IPS-20b (cell line): ENCODE measurements at regions not wholly inside any gene's neighbourhood (a gene's known extent, or its start where the extent isn't known, plus 50 kb on each side); places are given as distances from the start of the nearest gene placed in this dataset.
"Not testable (repeated sequence)": the region's sequence is repeated elsewhere in the genome, so short reads cannot be mapped to it uniquely, and the experiment has no call there.

Experiments used
- H3K27ac ChIP-seq: one replicate; pipeline ENCODE4 v1.5.1; 2013; ENCODE audit warnings: low read length
- H3K27me3 ChIP-seq: 2 replicates; pipeline ENCODE4 v1.6.1; 2013; ENCODE audit warnings: mild to moderate bottlenecking, low read length, inconsistent platforms; ENCODE audit not compliant: insufficient read depth
- H3K36me3 ChIP-seq: 2 replicates; pipeline ENCODE4 v1.6.1; 2013; ENCODE audit warnings: low read depth, mild to moderate bottlenecking, inconsistent platforms, low read length, moderate library complexity; ENCODE audit not compliant: insufficient read depth
- H3K4me1 ChIP-seq: 2 replicates; pipeline ENCODE4 v1.6.1; 2013; ENCODE audit warnings: mild to moderate bottlenecking, control low read depth, inconsistent platforms, low read length, moderate library complexity; ENCODE audit not compliant: insufficient read depth
- H3K4me3 ChIP-seq: 2 replicates; pipeline ENCODE4 v1.5.1; 2013; ENCODE audit warnings: mild to moderate bottlenecking, low read length, inconsistent platforms
- H3K9ac ChIP-seq: 2 replicates; pipeline ENCODE4 v1.6.1; 2013; ENCODE audit warnings: low read depth, mild to moderate bottlenecking, inconsistent platforms, low read length, moderate library complexity
- H3K9me3 ChIP-seq: 2 replicates; pipeline ENCODE4 v1.6.1; 2013; ENCODE audit warnings: mild to moderate bottlenecking, low read depth, low read length, inconsistent platforms; ENCODE audit not compliant: insufficient read depth

DNA sequence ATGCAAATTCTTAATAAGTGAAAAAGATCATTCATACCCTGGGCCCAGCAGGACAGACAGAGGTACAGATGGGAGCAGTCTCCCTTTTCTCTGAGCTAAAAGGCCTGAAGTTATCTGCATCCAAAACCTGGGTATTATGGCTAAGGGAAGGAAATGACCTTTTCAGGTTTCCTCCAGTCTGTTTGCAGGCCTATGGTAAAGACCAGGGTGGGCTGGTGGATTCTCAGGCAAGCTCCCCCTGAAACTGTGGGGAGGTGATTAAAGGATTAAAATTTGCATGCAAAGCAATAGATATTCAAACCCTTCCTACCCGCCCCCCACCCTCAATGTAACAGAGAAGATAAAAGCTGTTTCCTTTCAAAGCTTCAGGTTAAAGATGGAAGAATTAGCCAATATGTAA lies 471.8 kb upstream of the RUNX1 start:
- Histone ChIP-seq H3K9me3 (no peaks in the 10 kb centered on the region), H3K4me1 (peaks cover 16% of the 10 kb centered on the region; the same call in 1 of the 2 replicates), H3K9ac (no peak overlapping the region), H3K27me3 (no peaks in the 10 kb centered on the region), H3K4me3 (no peak overlapping the region; the same call in 1 of the 2 replicates), H3K27ac (no peak overlapping the region), H3K36me3 (no peaks in the 10 kb centered on the region)

GRCh38 chr21:35520302-35520701 lies 471.2 kb upstream of the RUNX1 start:
- H3K4me3 ChIP-seq = no peak overlapping the region
- H3K9ac ChIP-seq = no peak overlapping the region
- no peaks in the 10 kb centered on the region for H3K36me3 ChIP-seq
- no peaks in the 10 kb centered on the region for H3K27me3 ChIP-seq
- peaks cover 16% of the 10 kb centered on the region; the same call in 1 of the 2 replicates for H3K4me1 ChIP-seq
- H3K9me3 ChIP-seq = no peaks in the 10 kb centered on the region; the same call in 1 of the 2 replicates
- H3K27ac ChIP-seq = no peak overlapping the region

DNA sequence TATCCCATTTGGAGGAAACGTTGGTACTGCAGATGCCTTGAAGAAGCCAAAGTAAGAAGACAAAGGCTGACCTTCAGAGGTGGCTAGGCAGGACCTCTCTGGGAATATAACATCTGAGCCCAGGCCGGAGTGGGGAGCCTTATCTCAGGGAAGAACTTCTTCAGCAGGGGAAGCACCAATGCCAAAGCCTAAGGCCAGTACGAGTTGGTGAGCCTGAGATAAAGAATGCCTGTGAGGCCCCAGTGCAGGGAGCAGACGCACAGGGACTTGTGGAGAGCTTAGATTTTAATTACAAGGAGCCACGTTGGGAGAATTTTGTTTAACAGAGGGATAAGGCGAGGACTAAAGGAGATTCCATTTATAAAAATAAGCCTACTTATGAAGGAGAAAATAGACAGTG lies 468.8 kb upstream of the RUNX1 start:
- Histone ChIP-seq H3K9me3 (no peaks in the 10 kb centered on the region; the same call in 1 of the 2 replicates), H3K4me1 (peaks cover 16% of the 10 kb centered on the region; the same call in 1 of the 2 replicates), H3K27ac (no peak overlapping the region), H3K36me3 (no peaks in the 10 kb centered on the region), H3K9ac (no peak overlapping the region), H3K27me3 (no peaks in the 10 kb centered on the region), H3K4me3 (no peak overlapping the region)

GRCh38 chr21:35516292-35516691 lies 467.2 kb upstream of the RUNX1 start:
- H3K4me3 ChIP-seq, H3K9ac ChIP-seq, H3K9me3 ChIP-seq, H3K4me1 ChIP-seq, H3K27me3 ChIP-seq, H3K36me3 ChIP-seq, H3K27ac ChIP-seq: not testable (repeated sequence)

GRCh38 chr21:35512346-35512745 lies 463.2 kb upstream of the RUNX1 start:
- H3K4me1 ChIP-seq = peaks cover 13% of the 10 kb centered on the region; the same call in 1 of the 2 replicates
- no peaks in the 10 kb centered on the region; the same call in 1 of the 2 replicates for H3K9me3 ChIP-seq
- no peak overlapping the region for H3K27ac ChIP-seq
- no peak overlapping the region for H3K9ac ChIP-seq
- no peak overlapping the region for H3K4me3 ChIP-seq
- no peaks in the 10 kb centered on the region for H3K27me3 ChIP-seq
- no peaks in the 10 kb centered on the region for H3K36me3 ChIP-seq

GRCh38 chr21:35511696-35512162 lies 462.6 kb upstream of the RUNX1 start:
- Histone ChIP-seq H3K27me3 (no peaks in the 10 kb centered on the region), H3K4me1 (peaks cover 19% of the 10 kb centered on the region; the same call in 1 of the 2 replicates), H3K4me3 (no peak overlapping the region), H3K9ac (no peak overlapping the region), H3K27ac (no peak overlapping the region), H3K36me3 (no peaks in the 10 kb centered on the region), H3K9me3 (no peaks in the 10 kb centered on the region; the same call in 1 of the 2 replicates)

- Histone ChIP-seq H3K27me3 (no peaks in the 10 kb centered on the region), H3K27ac (no peak overlapping the region), H3K4me3 (no peak overlapping the region), H3K9me3 (no peaks in the 10 kb centered on the region; the same call in 1 of the 2 replicates), H3K4me1 (peaks cover 25% of the 10 kb centered on the region; the same call in 1 of the 2 replicates), H3K36me3 (no peaks in the 10 kb centered on the region), H3K9ac (no peak overlapping the region)
These were observed 462.0 kb upstream of the RUNX1 start for GRCh38 chr21:35510957-35511695.

DNA sequence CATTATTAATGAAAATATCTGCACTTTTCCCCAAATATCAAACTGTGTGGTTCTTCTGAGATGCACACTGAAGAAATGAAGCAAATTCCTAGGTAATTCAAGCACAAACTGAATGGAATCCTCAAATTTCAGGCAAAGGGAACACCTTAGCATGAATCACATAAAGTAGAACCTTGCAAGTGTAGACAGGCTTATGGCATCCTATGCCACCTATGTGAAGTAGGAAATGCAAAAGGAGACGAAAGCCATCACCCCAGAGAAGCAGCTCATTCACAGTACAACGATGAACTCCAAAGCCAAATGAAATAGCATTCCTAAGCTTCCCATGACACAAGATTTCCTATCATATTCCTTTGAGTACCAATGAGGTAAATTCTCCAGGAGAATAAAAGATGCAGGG lies 461.2 kb upstream of the RUNX1 start:
- Histone ChIP-seq H3K9ac (no peak overlapping the region), H3K4me3 (no peak overlapping the region), H3K9me3 (no peaks in the 10 kb centered on the region), H3K36me3 (no peaks in the 10 kb centered on the region), H3K27ac (no peak overlapping the region), H3K4me1 (peaks cover 31% of the 10 kb centered on the region; the same call in 1 of the 2 replicates), H3K27me3 (no peaks in the 10 kb centered on the region)

- H3K4me3 ChIP-seq = no peak overlapping the region
- no peaks in the 10 kb centered on the region for H3K27me3 ChIP-seq
- peaks cover 42% of the 10 kb centered on the region; the same call in 1 of the 2 replicates for H3K4me1 ChIP-seq
- no peaks in the 10 kb centered on the region for H3K36me3 ChIP-seq
- H3K9me3 ChIP-seq = no peaks in the 10 kb centered on the region
- no peak overlapping the region for H3K27ac ChIP-seq
- no peak overlapping the region for H3K9ac ChIP-seq
These were observed 460.1 kb upstream of the RUNX1 start for GRCh38 chr21:35509001-35509704.

GRCh38 chr21:35508139-35508888 lies 459.2 kb upstream of the RUNX1 start:
- no peaks in the 10 kb centered on the region for H3K27me3 ChIP-seq
- H3K9me3 ChIP-seq = no peaks in the 10 kb centered on the region
- peaks cover 44% of the 10 kb centered on the region; the same call in 1 of the 2 replicates for H3K4me1 ChIP-seq
- no peak overlapping the region for H3K27ac ChIP-seq
- H3K36me3 ChIP-seq = no peaks in the 10 kb centered on the region
- no peak overlapping the region for H3K9ac ChIP-seq
- H3K4me3 ChIP-seq = no peak overlapping the region

DNA sequence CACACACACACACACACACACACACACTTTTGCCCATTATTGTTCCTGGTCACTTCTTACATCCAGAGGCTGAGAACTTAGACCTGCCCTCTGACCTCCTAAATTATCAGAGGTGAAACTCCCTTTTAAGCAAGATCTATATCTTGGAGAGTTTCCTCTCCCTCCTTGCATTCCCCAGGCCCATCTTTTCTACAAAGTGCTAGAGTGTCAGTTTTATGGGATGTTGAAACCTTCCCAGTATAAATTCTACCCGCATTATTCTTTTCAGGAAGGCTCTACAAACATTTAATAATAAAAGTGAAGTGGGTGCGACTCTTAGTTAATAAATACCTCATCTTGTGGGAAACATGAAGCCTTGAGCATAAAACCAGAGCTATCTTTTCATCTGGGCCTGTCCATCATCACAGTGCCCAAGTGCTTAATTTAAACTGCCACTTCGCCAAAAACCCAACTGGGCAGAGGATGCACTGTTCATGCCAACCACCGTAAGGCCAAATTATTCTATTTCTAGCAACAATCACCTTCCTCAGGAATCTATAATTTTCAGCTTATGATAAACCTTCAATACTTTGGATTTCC lies 458.2 kb upstream of the RUNX1 start:
- H3K9me3 ChIP-seq = no peaks in the 10 kb centered on the region
- no peaks in the 10 kb centered on the region for H3K36me3 ChIP-seq
- H3K9ac ChIP-seq = peak overlapping the region; percentile 11; the same call in 1 of the 2 replicates
- H3K4me1 ChIP-seq = peaks cover 45% of the 10 kb centered on the region; the same call in 1 of the 2 replicates
- peak overlapping the region; percentile 60 for H3K27ac ChIP-seq
- H3K4me3 ChIP-seq = no peak overlapping the region; the same call in 1 of the 2 replicates
- no peaks in the 10 kb centered on the region for H3K27me3 ChIP-seq
